ENCODE measurements at regions not wholly inside any gene's neighbourhood (a gene's known extent, or its start where the extent isn't known, plus 50 kb on each side); places are given as distances from the start of the nearest gene placed in this dataset.
"Not testable (repeated sequence)": the region's sequence is repeated elsewhere in the genome, so short reads cannot be mapped to it uniquely, and the experiment has no call there.

DNA sequence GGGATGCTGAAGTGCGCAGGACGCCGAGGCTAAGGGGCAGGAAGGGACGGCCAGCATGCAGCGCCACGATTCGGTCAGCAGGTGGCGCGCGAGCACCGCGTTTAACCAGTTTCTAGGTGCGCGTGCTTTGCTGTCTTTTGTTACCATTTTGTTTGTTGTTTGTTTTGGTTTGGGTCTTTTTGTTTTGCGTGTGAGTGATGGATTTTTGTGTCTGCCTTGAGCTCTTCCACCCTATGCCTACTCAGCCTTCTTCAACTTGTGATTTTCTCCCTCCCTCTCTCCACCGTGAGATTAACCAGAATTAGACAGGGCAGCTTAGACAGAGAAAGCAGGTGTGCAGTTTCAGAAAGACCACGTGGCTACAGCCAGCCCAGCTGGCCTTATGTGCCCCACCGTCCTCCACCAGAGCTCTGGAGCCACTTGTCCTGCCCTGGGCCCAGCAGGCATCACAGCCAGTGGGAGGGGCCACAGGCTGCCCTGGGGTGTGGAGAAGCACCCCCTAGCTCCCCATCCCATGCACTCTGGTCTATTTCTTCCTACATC lies 180.2 kb downstream of the RNF144A start (continued):
- no peak for TF ChIP-seq ZBTB8A (tag by site-specific recombination; IDR thresholded peaks at IDR 0.05)

DNA sequence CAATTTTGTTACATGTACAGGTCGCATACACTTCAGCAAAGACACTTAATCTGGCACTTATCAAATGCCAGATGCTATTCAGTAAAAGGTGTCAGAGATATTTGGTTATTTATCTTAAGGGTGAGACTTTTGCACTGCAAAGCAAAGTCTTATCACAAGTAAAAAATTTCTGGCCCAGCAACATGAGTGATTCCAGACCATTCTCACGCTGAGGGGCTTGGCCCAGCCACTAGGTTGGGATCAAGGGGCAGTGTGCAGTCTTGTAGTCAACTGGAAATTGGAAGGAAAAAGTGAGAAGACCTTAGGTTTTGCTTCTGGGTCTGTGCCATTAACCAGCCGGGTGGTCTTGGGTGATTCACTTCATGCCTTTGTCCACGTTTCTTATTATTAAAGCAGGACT lies 181.6 kb downstream of the RNF144A start:
- Histone ChIP-seq H3K36me3 (ENCODE audit: control insufficient read depth in 2 of 2, insufficient read depth in 1 of 2, low read length in 2 of 2) (no peaks in the 10 kb centered on the region), H3K9me3 (ENCODE audit: control insufficient read depth, insufficient read depth, low read depth, low read length) (no peaks in the 10 kb centered on the region), H3K4me1 (ENCODE audit: control insufficient read depth, insufficient read depth, low read length) (no peaks in the 10 kb centered on the region), H3K4me3 (ENCODE audit: low read depth, low read length) (no peak overlapping the region), H3K27ac (ENCODE audit: extremely low read depth, low read depth, low read length) (no peak overlapping the region)
- TF ChIP-seq HOXC10 (CRISPR knock-in tag; IDR thresholded peaks at IDR 0.05), result no peak
- CTCF ChIA-PET, result no interaction called here
- POLR2A ChIA-PET, result no interaction called here

DNA sequence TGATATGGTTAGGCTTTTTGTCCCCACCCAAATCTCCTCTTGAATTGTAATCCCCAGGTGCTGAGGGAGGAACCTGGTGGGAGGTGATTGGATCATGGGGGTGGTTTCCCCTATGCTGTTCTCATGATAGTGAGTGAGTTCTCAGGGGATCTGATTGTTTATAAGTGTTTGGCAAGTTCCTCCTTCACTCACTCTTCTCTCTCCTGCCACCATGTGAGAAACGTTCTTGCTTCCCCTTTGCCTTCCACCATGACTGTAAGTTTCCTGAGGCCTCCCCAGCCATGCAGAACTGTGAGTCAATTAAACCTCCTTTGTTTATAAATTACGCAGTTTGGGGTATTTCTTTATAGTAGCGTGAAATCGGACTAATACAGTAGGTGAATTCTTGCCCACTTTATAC lies 182.5 kb downstream of the RNF144A start:
- H3K4me3 ChIP-seq (ENCODE audit: low read depth, low read length); H3K36me3 ChIP-seq (ENCODE audit: control insufficient read depth in 2 of 2, insufficient read depth in 1 of 2, low read length in 2 of 2); H3K9me3 ChIP-seq (ENCODE audit: control insufficient read depth, insufficient read depth, low read depth, low read length); H3K4me1 ChIP-seq (ENCODE audit: control insufficient read depth, insufficient read depth, low read length); H3K27ac ChIP-seq (ENCODE audit: extremely low read depth, low read depth, low read length); POLR2A ChIA-PET: not testable (repeated sequence)
- CTCF ChIA-PET, result interaction anchor here (0.6 kb wide), 1 partner anchor 454 kb away, joined by 3 read pairs; no protein-coding TSS in a partner anchor

DNA sequence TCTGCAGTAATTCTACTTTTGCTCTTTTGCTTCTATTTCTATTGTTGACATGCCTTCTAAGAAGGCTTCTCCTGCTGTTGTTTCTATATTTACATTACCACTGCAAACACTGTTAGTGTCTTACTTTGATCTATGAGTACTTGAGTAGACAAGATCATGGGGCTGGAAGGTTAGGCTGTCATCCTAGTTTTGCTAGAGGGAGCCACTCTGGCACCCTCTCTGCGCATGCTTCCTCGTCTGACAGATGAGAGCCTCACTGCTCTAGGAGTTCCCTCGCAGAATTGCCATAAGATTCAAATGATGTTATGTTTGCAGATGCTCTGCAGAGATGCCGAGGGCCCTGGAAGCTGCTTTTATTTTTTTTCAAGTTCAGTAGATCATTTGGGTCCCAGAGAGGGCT lies 185.6 kb downstream of the RNF144A start:
- Histone ChIP-seq H3K27ac (ENCODE audit: extremely low read depth, low read depth, low read length) (no peak overlapping the region), H3K4me1 (ENCODE audit: control insufficient read depth, insufficient read depth, low read length) (no peaks in the 10 kb centered on the region), H3K36me3 (ENCODE audit: control insufficient read depth in 2 of 2, insufficient read depth in 1 of 2, low read length in 2 of 2) (no peaks in the 10 kb centered on the region), H3K9me3 (ENCODE audit: control insufficient read depth, insufficient read depth, low read depth, low read length) (no peaks in the 10 kb centered on the region), H3K4me3 (ENCODE audit: low read depth, low read length) (no peak overlapping the region)
- ChIA-PET CTCF (no interaction called here), POLR2A (no interaction called here)
- TF ChIP-seq, protein P1, sequence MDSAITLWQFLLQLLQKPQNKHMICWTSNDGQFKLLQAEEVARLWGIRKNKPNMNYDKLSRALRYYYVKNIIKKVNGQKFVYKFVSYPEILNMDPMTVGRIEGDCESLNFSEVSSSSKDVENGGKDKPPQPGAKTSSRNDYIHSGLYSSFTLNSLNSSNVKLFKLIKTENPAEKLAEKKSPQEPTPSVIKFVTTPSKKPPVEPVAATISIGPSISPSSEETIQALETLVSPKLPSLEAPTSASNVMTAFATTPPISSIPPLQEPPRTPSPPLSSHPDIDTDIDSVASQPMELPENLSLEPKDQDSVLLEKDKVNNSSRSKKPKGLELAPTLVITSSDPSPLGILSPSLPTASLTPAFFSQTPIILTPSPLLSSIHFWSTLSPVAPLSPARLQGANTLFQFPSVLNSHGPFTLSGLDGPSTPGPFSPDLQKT (IDR thresholded peaks at IDR 0.05; ENCODE audit: borderline replicate concordance, low read depth, low read length), result no peak
- TF ChIP-seq EGR2 (tag by site-specific recombination; IDR thresholded peaks at IDR 0.05; ENCODE audit: low read depth) (no peak), GFI1B (tag by site-specific recombination; IDR thresholded peaks at IDR 0.05) (no peak), ZNF302 (tag by site-specific recombination; IDR thresholded peaks at IDR 0.05; ENCODE audit: low read depth) (no peak), ZNF155 (tag by site-specific recombination; IDR thresholded peaks at IDR 0.05) (no peak), GLI2 (tag by site-specific recombination; IDR thresholded peaks at IDR 0.05; ENCODE audit: borderline replicate concordance, low read depth) (no peak)

DNA sequence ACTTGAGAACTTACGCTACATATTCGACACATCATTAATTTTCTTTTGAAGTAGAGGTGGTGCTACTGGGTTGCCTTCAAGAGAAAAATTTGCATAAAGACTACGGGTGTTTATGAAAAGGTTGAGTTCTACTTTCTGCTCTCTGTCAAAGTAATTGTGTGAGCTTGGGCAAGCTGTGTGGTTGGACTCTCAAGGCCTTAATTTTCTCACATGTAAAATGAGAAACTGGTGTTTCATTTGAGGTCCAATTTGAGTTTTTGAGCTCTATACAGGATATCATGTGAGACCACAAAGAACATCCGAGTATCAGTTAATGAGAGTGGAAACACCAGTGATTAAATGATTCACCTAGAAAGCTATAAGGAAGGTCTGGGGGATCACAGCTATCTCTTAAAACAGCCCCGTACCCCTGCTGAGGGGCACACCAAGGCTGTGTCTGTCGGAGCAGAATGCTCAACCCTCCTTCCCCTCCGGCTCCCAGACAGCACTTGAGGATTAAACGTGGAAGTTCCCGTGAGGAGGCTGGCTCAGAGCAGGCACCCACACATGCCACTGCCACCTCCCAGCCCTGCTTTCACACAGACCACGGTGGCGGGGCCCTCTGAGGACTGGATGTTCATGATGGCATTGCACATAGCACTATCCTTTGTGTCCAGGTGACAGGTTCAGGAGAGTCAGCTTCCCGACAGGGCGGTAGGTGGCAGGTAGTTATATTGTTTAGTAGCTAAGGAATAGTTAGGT lies 191.8 kb downstream of the RNF144A start:
- no peak overlapping the region for H3K27ac ChIP-seq (ENCODE audit: extremely low read depth, low read depth, low read length)
- H3K4me1 ChIP-seq (ENCODE audit: control insufficient read depth, insufficient read depth, low read length), result no peaks in the 10 kb centered on the region
- no peak overlapping the region for H3K4me3 ChIP-seq (ENCODE audit: low read depth, low read length)
- POLR2A ChIA-PET, result no interaction called here
- no peaks in the 10 kb centered on the region; the same call in 1 of the 2 replicates for H3K9me3 ChIP-seq (ENCODE audit: control insufficient read depth, insufficient read depth, low read depth, low read length)
- CTCF ChIA-PET, result interaction anchor here (0.6 to 1.0 kb wide), 3 partner anchors 9 to 216 kb away, joined by 3 read pairs; no protein-coding TSS in a partner anchor
- H3K36me3 ChIP-seq (ENCODE audit: control insufficient read depth in 2 of 2, insufficient read depth in 1 of 2, low read length in 2 of 2), result no peaks in the 10 kb centered on the region
- TF ChIP-seq ZNF658 (tag by site-specific recombination; IDR thresholded peaks at IDR 0.05), result no peak
- no peak for TF ChIP-seq EGR2 (tag by site-specific recombination; IDR thresholded peaks at IDR 0.05; ENCODE audit: low read depth)
- TF ChIP-seq ZNF184 (tag by site-specific recombination; IDR thresholded peaks at IDR 0.05), result no peak
- TF ChIP-seq HOXD13 (CRISPR knock-in tag; IDR thresholded peaks at IDR 0.05; ENCODE audit: borderline replicate concordance), result no peak
- no peak for TF ChIP-seq ZNF302 (tag by site-specific recombination; IDR thresholded peaks at IDR 0.05; ENCODE audit: low read depth)
- TF ChIP-seq IKZF3 (tag by site-specific recombination; IDR thresholded peaks at IDR 0.05), result no peak
- TF ChIP-seq RBAK (tag by site-specific recombination; IDR thresholded peaks at IDR 0.05), result no peak
- TF ChIP-seq ZNF777 (tag by site-specific recombination; IDR thresholded peaks at IDR 0.05; ENCODE audit: borderline replicate concordance), result no peak
- TF ChIP-seq, protein P2, sequence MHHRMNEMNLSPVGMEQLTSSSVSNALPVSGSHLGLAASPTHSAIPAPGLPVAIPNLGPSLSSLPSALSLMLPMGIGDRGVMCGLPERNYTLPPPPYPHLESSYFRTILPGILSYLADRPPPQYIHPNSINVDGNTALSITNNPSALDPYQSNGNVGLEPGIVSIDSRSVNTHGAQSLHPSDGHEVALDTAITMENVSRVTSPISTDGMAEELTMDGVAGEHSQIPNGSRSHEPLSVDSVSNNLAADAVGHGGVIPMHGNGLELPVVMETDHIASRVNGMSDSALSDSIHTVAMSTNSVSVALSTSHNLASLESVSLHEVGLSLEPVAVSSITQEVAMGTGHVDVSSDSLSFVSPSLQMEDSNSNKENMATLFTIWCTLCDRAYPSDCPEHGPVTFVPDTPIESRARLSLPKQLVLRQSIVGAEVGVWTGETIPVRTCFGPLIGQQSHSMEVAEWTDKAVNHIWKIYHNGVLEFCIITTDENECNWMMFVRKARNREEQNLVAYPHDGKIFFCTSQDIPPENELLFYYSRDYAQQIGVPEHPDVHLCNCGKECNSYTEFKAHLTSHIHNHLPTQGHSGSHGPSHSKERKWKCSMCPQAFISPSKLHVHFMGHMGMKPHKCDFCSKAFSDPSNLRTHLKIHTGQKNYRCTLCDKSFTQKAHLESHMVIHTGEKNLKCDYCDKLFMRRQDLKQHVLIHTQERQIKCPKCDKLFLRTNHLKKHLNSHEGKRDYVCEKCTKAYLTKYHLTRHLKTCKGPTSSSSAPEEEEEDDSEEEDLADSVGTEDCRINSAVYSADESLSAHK (tag by site-specific recombination; IDR thresholded peaks at IDR 0.05), result no peak
- TF ChIP-seq ZNF76 (tag by site-specific recombination; IDR thresholded peaks at IDR 0.05; ENCODE audit: borderline replicate concordance, low read depth), result no peak
- TF ChIP-seq ZNF211 (tag by site-specific recombination; IDR thresholded peaks at IDR 0.05; ENCODE audit: low read depth), result no peak
- TF ChIP-seq ZNF521 (tag by site-specific recombination; IDR thresholded peaks at IDR 0.05), result no peak
- TF ChIP-seq, protein P3, sequence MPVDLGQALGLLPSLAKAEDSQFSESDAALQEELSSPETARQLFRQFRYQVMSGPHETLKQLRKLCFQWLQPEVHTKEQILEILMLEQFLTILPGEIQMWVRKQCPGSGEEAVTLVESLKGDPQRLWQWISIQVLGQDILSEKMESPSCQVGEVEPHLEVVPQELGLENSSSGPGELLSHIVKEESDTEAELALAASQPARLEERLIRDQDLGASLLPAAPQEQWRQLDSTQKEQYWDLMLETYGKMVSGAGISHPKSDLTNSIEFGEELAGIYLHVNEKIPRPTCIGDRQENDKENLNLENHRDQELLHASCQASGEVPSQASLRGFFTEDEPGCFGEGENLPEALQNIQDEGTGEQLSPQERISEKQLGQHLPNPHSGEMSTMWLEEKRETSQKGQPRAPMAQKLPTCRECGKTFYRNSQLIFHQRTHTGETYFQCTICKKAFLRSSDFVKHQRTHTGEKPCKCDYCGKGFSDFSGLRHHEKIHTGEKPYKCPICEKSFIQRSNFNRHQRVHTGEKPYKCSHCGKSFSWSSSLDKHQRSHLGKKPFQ (tag by site-specific recombination; IDR thresholded peaks at IDR 0.05), result no peak
- no peak for TF ChIP-seq OSR2 (tag by site-specific recombination; IDR thresholded peaks at IDR 0.05)
- no peak for TF ChIP-seq ZNF837 (tag by site-specific recombination; IDR thresholded peaks at IDR 0.05)
